IMR-90 (cell line): ENCODE measurements at regions not wholly inside any gene's neighbourhood (a gene's known extent, or its start where the extent isn't known, plus 50 kb on each side); places are given as distances from the start of the nearest gene placed in this dataset.

Source experiments
- ATAC-seq: fragments of 200-7000 bp; cut with Tn5 transposase; 2 replicates; pipeline ENCODE4 v1.9.1; 2020; ENCODE audit warnings: low read depth, mild to moderate bottlenecking, moderate library complexity
- BruUV-seq: library from RNA; stranded (reverse); fragments of 400-500 nt; replicated peaks from 2 replicates; lab custom pipeline; 2021; lab: Mats Ljungman, UMichigan
- CTCF ChIA-PET: fragments of 300-600 bp; formaldehyde crosslinking; extraction: SDS; loops from one replicate; lab custom pipeline; 2021; ENCODE audit warnings: antibody characterized with exemption; lab: Yijun Ruan, JAX
- POLR2A ChIA-PET: fragments of 300-600 bp; sonication (Branson Sonifier 250); formaldehyde crosslinking; loops from one replicate; lab custom pipeline; 2022; ENCODE audit warnings: antibody characterized with exemption; ENCODE audit not compliant: unreplicated experiment; lab: Charles Lee
- DNase-seq: peaks from one replicate; pipeline ENCODE4 v3.0.0; 2013
- H2AFZ ChIP-seq: replicated peaks from 2 replicates; pipeline ENCODE3; 2013; ENCODE audit warnings: low read length, mild to moderate bottlenecking; ENCODE audit not compliant: poor library complexity
- H2AK5ac ChIP-seq: 2 replicates; pipeline ENCODE4 v1.6.1; 2013; ENCODE audit warnings: low read depth, low read length, inconsistent platforms
- H2AK9ac ChIP-seq: replicated peaks from 2 replicates; pipeline ENCODE3; 2013; ENCODE audit warnings: mild to moderate bottlenecking, low read depth, low read length, moderate library complexity; ENCODE audit not compliant: poor library complexity
- H2BK120ac ChIP-seq: 2 replicates; pipeline ENCODE4 v1.6.1; 2013; ENCODE audit warnings: low read depth, low read length, inconsistent platforms
- H2BK15ac ChIP-seq: 3 replicates; pipeline ENCODE4 v1.6.1; 2013; ENCODE audit warnings: low read depth, low read length, inconsistent platforms
- H2BK20ac ChIP-seq: 2 replicates; pipeline ENCODE4 v1.6.1; 2013; ENCODE audit warnings: low read depth, mild to moderate bottlenecking, inconsistent platforms, low read length, moderate library complexity
- H2BK5ac ChIP-seq: 2 replicates; pipeline ENCODE4 v1.6.1; 2013; ENCODE audit warnings: mild to moderate bottlenecking, low read depth, low read length, inconsistent platforms; ENCODE audit not compliant: poor library complexity, severe bottlenecking
- H3K14ac ChIP-seq: replicated peaks from 2 replicates; pipeline ENCODE4 v1.6.1; 2013; ENCODE audit warnings: low read depth, low read length, inconsistent platforms
- H3K18ac ChIP-seq: 2 replicates; pipeline ENCODE4 v1.6.1; 2013; ENCODE audit warnings: low read depth, low read length, control low read depth
- H3K23ac ChIP-seq: 2 replicates; pipeline ENCODE4 v1.6.1; 2013; ENCODE audit warnings: low read depth, low read length, inconsistent platforms
- H3K27ac ChIP-seq: 2 replicates; pipeline ENCODE4 v1.5.1; 2013; ENCODE audit warnings: mild to moderate bottlenecking, control low read depth, low read length; ENCODE audit not compliant: insufficient read depth
- H3K27me3 ChIP-seq: 2 replicates; pipeline ENCODE4 v1.6.1; 2013; ENCODE audit warnings: low read length; ENCODE audit not compliant: control insufficient read depth, insufficient read depth
- H3K36me3 ChIP-seq: 2 replicates; pipeline ENCODE4 v1.6.1; 2013; ENCODE audit warnings: low read length, mixed read lengths; ENCODE audit not compliant: control insufficient read depth, insufficient read depth
- H3K4ac ChIP-seq: 2 replicates; pipeline ENCODE4 v1.6.1; 2013; ENCODE audit warnings: low read depth, low read length, inconsistent platforms
- H3K4me1 ChIP-seq: 2 replicates; pipeline ENCODE4 v1.6.1; 2013; ENCODE audit warnings: low read length, mixed read lengths; ENCODE audit not compliant: control insufficient read depth, insufficient read depth
- H3K4me2 ChIP-seq: 2 replicates; pipeline ENCODE4 v1.6.1; 2013; ENCODE audit warnings: low read depth, mild to moderate bottlenecking, control low read depth, low read length, moderate library complexity
- H3K4me3 ChIP-seq: 2 replicates; pipeline ENCODE4 v1.5.1; 2013; ENCODE audit warnings: low read depth, mild to moderate bottlenecking, control low read depth, low read length, moderate library complexity; ENCODE audit not compliant: insufficient read depth
- H3K56ac ChIP-seq: 2 replicates; pipeline ENCODE4 v1.6.1; 2013; ENCODE audit warnings: low read length, inconsistent platforms; ENCODE audit not compliant: insufficient read depth; ENCODE audit errors: extremely low read depth
- H3K79me1 ChIP-seq, 2 experiments: 2 replicates each; pipeline ENCODE4 v1.6.1; 2013; ENCODE audit warnings: low read length in 2 of 2, inconsistent platforms in 1 of 2, low read depth in 1 of 2
- H3K9ac ChIP-seq: 2 replicates; pipeline ENCODE4 v1.6.1; 2013; ENCODE audit warnings: low read depth, low read length, control low read depth
- H3K9me1 ChIP-seq: 2 replicates; pipeline ENCODE4 v1.6.1; 2013; ENCODE audit warnings: low read length, inconsistent platforms; ENCODE audit not compliant: insufficient read depth
- H3K9me3 ChIP-seq: 2 replicates; pipeline ENCODE4 v1.6.1; 2013; ENCODE audit warnings: low read length; ENCODE audit not compliant: control insufficient read depth, insufficient read depth
- H4K20me1 ChIP-seq: 2 replicates; pipeline ENCODE4 v1.6.1; 2013; ENCODE audit warnings: low read length, inconsistent platforms; ENCODE audit not compliant: insufficient read depth
- H4K5ac ChIP-seq: 2 replicates; pipeline ENCODE4 v1.6.1; 2013; ENCODE audit warnings: mild to moderate bottlenecking, low read depth, low read length, control low read depth
- H4K8ac ChIP-seq, 2 experiments: 2 replicates each; pipeline ENCODE4 v1.6.1; 2013; ENCODE audit warnings: low read depth in 2 of 2, low read length in 2 of 2, control low read depth in 1 of 2, inconsistent platforms in 1 of 2
- H4K91ac ChIP-seq: 2 replicates; pipeline ENCODE4 v1.6.1; 2013; ENCODE audit warnings: low read depth, low read length, inconsistent platforms; ENCODE audit not compliant: insufficient read depth
- BHLHE40 ChIP-seq: fragments of 150-350 bp; IDR thresholded peaks from 2 replicates; pipeline ENCODE4 v1.6.1; 2016; ENCODE audit warnings: mild to moderate bottlenecking, low read depth, low read length
- CEBPB ChIP-seq: IDR thresholded peaks from 2 replicates; pipeline ENCODE4 v1.6.1; 2012; ENCODE audit warnings: low read depth, low read length, improper control_type of control experiment
- CHD1 ChIP-seq: IDR thresholded peaks from 2 replicates; pipeline ENCODE4 v1.6.1; 2012; ENCODE audit warnings: low read depth, low read length, improper control_type of control experiment
- CTCF ChIP-seq: conservative IDR thresholded peaks from 2 replicates; pipeline ENCODE4 v1.5.1; 2012; ENCODE audit warnings: mild to moderate bottlenecking, low read depth, low read length, improper control_type of control experiment
- ELK1 ChIP-seq: fragments of 150-350 bp; IDR thresholded peaks from 2 replicates; pipeline ENCODE4 v1.6.1; 2016; ENCODE audit warnings: low read depth, mild to moderate bottlenecking, low read length, moderate library complexity, borderline replicate concordance
- FOS ChIP-seq: fragments of 150-350 bp; IDR thresholded peaks from 2 replicates; pipeline ENCODE4 v1.6.1; 2016; ENCODE audit warnings: low read depth, low read length
- MAFK ChIP-seq: IDR thresholded peaks from 2 replicates; pipeline ENCODE4 v1.6.1; 2012; ENCODE audit warnings: low read depth, low read length, improper control_type of control experiment
- MAZ ChIP-seq: IDR thresholded peaks from 2 replicates; pipeline ENCODE4 v1.6.1; 2012; ENCODE audit warnings: low read depth, mild to moderate bottlenecking, low read length, improper control_type of control experiment, moderate library complexity, borderline replicate concordance
- MXI1 ChIP-seq: IDR thresholded peaks from 2 replicates; pipeline ENCODE4 v1.6.1; 2012; ENCODE audit warnings: low read depth, mild to moderate bottlenecking, low read length, moderate library complexity, borderline replicate concordance
- NFE2L2 ChIP-seq: fragments of 150-350 bp; IDR thresholded peaks from 2 replicates; pipeline ENCODE4 v1.6.1; 2016; ENCODE audit warnings: low read depth, mild to moderate bottlenecking, low read length
- RAD21 ChIP-seq: IDR thresholded peaks from 2 replicates; pipeline ENCODE4 v1.6.1; 2012; ENCODE audit warnings: low read length, improper control_type of control experiment
- RFX5 ChIP-seq: IDR thresholded peaks from 2 replicates; pipeline ENCODE4 v1.8.0; 2012; ENCODE audit warnings: low read depth, mild to moderate bottlenecking, low read length, moderate library complexity
- WGBS, 2 experiments: methylation state at CpG; one replicate each; pipeline versions ENCODE4 v1.1.5 to v1.1.7; 2013; ENCODE audit warnings: missing lambda C conversion rate in 2 of 2; ENCODE audit not compliant: insufficient read length in 1 of 2; ENCODE audit errors: extremely low coverage in 2 of 2; 5-methylcytosine and 5-hydroxymethylcytosine counted together
- dilution Hi-C: fragments of 300-500 bp; cut with HindIII; formaldehyde crosslinking; loops from one replicate; pipeline ENCODE4 v1.14.3; 2018; ENCODE audit warnings: low sequenced_read_pairs; ENCODE audit not compliant: unreplicated experiment
- in situ Hi-C: fragments of 300-500 bp; cut with MboI; formaldehyde crosslinking; loops from 3 replicates; pipeline ENCODE4 v1.14.3; 2019; ENCODE audit warnings: low sequenced_read_pairs, inconsistent platforms, mixed read lengths
- intact Hi-C: fragments of 100-400 bp; cut with micrococcal nuclease; formaldehyde crosslinking; loops from 2 replicates; pipeline ENCODE4 v1.10.0; 2022
- TF ChIP-seq, protein P1 (sequence below): fragments of 150-350 bp; IDR thresholded peaks from 2 replicates; pipeline ENCODE4 v1.6.1; 2017; ENCODE audit warnings: mild to moderate bottlenecking, antibody characterized with exemption, low read length, low read depth

DNA sequence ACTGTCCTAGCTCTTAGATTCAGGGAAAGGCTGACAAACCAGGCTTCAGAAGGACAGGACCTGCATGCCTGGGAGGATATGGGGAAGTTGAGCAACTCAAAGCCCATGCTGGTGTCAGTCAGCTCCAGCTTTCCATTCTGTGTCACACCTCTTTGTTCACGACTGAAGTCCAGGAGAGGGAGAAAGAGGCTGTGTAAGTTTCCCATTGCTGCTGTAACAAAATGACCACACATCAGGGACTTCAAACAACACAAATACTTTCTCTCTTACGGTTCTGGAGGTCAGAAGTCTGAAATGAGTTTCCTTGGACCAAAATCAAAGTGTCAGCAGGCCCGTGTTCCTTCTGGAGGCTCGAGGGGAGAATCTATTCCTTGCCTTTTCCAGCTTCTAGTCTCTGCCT lies 50.6 kb upstream of the STX18 start:
- Histone ChIP-seq H3K4me3 (no peak overlapping the region), H4K8ac (no peak overlapping the region), H3K36me3 (no peaks in the 10 kb centered on the region), H3K4me2 (no peak overlapping the region), H3K27me3 (no peaks in the 10 kb centered on the region), H3K27ac (no peak overlapping the region), H4K5ac (no peak overlapping the region), H3K14ac (no peak overlapping the region), H3K23ac (no peak overlapping the region), H2BK20ac (no peak overlapping the region), H3K79me1 (no peaks in the 10 kb centered on the region), H2AFZ (no peak overlapping the region), H2AK9ac (no peak overlapping the region), H3K9me1 (peaks cover 3% of the 10 kb centered on the region), H2AK5ac (no peak overlapping the region), H4K91ac (no peak overlapping the region), H4K20me1 (no peaks in the 10 kb centered on the region), H3K56ac (no peak overlapping the region), H2BK120ac (no peak overlapping the region), H3K4ac (no peak overlapping the region), H2BK15ac (no peak overlapping the region), H3K18ac (no peak overlapping the region), H3K9me3 (peaks cover 5% of the 10 kb centered on the region), H3K4me1 (peaks cover 11% of the 10 kb centered on the region), H3K9ac (no peak overlapping the region), H2BK5ac (no peak overlapping the region)
- no peak for DNase-seq
- ATAC-seq, result no peak
- WGBS, 2 experiments, result 100% methylated on average over 1 of the region's 4 CpGs; no CpG with 5 or more reads in 1 of the 2 experiments
- POLR2A ChIA-PET, result no interaction called here
- intact Hi-C loops (no loop called here), in situ Hi-C loops (no loop called here), dilution Hi-C loops (no loop called here)
- TF ChIP-seq RFX5 (no peak), MAFK (no peak), NFE2L2 (no peak), CTCF (no peak), CHD1 (no peak), CEBPB (no peak), RAD21 (no peak), FOS (no peak), MXI1 (no peak), ELK1 (no peak), MAZ (no peak), BHLHE40 (no peak)
- TF ChIP-seq, protein P1, sequence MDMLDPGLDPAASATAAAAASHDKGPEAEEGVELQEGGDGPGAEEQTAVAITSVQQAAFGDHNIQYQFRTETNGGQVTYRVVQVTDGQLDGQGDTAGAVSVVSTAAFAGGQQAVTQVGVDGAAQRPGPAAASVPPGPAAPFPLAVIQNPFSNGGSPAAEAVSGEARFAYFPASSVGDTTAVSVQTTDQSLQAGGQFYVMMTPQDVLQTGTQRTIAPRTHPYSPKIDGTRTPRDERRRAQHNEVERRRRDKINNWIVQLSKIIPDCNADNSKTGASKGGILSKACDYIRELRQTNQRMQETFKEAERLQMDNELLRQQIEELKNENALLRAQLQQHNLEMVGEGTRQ, result no peak
- no TSS peak for BruUV-seq
- CTCF ChIA-PET, result no interaction called here
